ENCODE measurements at regions not wholly inside any gene's neighbourhood (a gene's known extent, or its start where the extent isn't known, plus 50 kb on each side); places are given as distances from the start of the nearest gene placed in this dataset.
"Not testable (repeated sequence)": the region's sequence is repeated elsewhere in the genome, so short reads cannot be mapped to it uniquely, and the experiment has no call there.

- DNase-seq (ENCODE audit: low spot score), result not testable (repeated sequence)
Measured at GRCh38 chr1:206312274-206312665, 108.9 kb downstream of the SRGAP2 start.

DNA sequence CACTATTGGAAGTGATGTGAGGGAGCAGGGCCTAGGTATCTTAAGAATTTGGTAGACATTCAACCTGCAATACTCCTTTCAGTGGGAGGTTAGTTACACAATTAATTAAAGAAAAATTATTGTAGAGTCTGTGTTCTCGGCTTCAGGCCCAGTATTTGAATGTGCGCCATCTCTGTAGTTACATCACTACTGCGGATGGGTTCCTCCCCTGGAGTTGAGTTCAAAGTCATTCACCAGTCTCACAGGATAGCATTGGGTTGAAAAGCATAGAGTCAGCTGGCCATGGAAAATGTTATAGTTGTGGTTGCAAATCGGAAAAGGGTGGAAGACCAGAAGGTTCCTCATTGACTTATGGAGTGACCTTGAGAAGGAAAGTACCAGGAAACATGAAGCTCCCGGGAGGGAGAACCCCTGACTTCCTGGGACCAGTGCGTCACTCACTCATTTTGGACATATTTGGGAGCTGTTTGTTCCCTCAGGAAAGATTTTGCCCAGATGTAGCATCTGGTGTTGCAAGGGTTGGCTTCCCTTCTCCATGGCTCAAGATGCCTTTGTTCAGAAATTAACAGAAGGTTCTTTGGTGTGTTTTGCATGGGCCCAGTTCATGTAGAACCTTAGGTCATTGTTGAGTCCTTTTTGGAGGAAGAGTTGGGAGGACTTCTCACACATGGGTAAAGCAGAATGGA lies 111.8 kb downstream of the SRGAP2 start:
- DNase-seq (ENCODE audit: low spot score), result not testable (repeated sequence)

- DNase-seq (ENCODE audit: low spot score), result not testable (repeated sequence)
Measured at GRCh38 chr1:206316901-206317300, 113.6 kb downstream of the SRGAP2 start.

GRCh38 chr1:206317878-206318514 lies 114.7 kb downstream of the SRGAP2 start:
- DNase-seq (ENCODE audit: low spot score), result not testable (repeated sequence)

GRCh38 chr1:206320227-206320626 lies 116.9 kb downstream of the SRGAP2 start:
- not testable (repeated sequence) for DNase-seq (ENCODE audit: low spot score)

GRCh38 chr1:206326159-206326939 lies 123.0 kb downstream of the SRGAP2 start:
- DNase-seq (ENCODE audit: low spot score), result not testable (repeated sequence)

GRCh38 chr1:206331597-206331996 lies 128.3 kb downstream of the SRGAP2 start:
- not testable (repeated sequence) for DNase-seq (ENCODE audit: low spot score)

DNA sequence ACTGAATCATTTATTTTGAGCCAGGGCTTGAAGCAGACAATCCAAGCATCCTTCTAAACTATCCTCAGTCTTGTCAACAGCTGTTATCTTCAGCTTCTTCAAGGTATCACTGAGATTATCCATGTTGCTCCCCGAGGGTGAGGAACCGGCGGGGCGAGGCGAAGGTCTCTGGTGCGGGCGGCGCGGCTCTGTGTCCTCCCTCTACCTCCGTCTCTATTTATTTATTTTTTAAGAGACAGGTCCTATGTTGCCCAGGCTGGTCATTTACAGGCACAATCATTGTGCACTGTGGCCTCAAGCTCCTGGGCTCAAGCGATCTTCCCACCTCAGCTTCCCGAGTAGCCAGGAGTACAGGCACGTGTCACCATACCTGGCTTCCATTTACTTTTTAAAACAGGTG lies 130.0 kb downstream of the SRGAP2 start:
- DNase-seq (ENCODE audit: low spot score), result not testable (repeated sequence)

DNA sequence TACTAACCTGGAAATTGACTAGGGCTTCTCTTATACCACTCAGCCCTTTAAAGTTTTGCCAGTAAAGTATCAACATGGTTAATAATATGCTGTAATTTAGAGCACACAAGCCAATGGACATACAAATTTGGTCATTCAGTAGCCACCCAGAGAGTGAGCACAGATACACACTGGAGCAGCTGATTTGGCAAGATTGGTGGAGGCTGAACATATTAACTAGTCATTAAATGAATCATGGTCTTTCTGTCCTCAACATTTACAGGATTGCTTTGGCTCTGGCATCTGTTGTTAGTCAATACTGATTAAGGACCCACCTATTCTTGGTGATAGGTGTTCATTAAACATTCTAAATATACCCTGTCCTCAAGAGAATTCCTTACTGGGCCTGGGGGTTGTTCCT lies 130.6 kb downstream of the SRGAP2 start:
- not testable (repeated sequence) for DNase-seq (ENCODE audit: low spot score)

GRCh38 chr1:206334481-206334880 lies 131.1 kb downstream of the SRGAP2 start:
- not testable (repeated sequence) for DNase-seq (ENCODE audit: low spot score)

DNA sequence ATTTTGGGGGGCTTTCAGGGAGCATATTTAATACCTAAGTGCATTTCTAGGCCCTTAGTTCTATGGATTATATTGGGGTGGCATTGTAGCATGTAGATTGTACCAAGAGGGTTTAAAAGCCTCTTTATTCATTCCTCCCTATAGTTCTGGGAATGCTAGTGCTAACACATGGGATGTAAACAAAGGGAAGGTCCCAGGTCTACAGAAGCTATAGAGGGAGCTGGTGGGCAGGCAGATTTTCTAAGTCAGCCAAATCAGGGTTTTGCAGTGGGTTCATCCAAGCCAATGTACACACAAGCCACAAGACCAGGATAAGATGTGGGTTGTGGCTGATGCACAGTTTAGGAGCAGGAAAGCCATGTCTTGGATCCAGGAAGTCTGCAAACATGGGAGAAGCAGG lies 131.8 kb downstream of the SRGAP2 start:
- not testable (repeated sequence) for DNase-seq (ENCODE audit: low spot score)

GRCh38 chr1:206335875-206336846 lies 132.8 kb downstream of the SRGAP2 start:
- DNase-seq (ENCODE audit: low spot score), result not testable (repeated sequence)

- not testable (repeated sequence) for DNase-seq (ENCODE audit: low spot score)
Measured at GRCh38 chr1:206337024-206337423, 133.3 kb upstream of the IKBKE start.

- not testable (repeated sequence) for DNase-seq (ENCODE audit: low spot score)
Measured at GRCh38 chr1:206350493-206351275, 119.6 kb upstream of the IKBKE start.

DNA sequence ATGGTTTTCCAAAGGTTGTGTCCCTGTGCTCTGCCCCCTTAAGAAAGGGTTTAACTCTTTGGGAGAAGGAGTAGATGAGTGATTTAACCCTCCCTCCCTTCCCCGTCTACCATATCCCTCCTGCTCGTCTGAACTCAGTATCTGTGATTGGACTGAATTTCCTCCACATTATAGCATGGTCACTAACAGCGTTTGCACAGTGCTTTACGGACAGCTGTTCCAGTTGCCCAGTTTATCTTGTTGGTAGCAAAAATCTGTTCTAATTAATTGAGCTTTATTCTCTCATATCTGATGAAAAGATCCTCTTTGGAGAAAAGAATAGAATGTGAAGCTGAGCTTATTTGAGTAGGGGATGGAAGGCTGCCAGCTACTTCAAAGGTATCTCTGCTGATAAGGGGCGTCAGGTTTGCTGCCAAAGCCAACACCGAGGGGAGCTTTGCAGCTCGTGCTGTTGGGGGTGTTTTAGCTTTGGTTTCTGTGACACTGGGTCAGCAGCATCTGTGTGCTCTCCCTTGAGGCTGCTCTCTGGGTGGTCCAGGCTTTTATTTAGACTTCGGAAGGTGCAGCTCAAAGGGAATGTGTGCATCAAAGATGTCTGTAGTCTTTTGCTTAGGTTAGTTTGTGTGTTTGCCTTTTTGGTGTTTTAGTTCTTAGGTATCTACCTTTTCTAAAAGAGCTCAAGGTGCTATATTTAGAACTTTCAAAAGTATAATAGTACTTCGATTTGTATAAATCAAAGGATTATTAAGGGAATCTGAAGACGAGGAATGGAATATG lies 118.8 kb upstream of the IKBKE start:
- DNase-seq (ENCODE audit: low spot score), result not testable (repeated sequence)

DNA sequence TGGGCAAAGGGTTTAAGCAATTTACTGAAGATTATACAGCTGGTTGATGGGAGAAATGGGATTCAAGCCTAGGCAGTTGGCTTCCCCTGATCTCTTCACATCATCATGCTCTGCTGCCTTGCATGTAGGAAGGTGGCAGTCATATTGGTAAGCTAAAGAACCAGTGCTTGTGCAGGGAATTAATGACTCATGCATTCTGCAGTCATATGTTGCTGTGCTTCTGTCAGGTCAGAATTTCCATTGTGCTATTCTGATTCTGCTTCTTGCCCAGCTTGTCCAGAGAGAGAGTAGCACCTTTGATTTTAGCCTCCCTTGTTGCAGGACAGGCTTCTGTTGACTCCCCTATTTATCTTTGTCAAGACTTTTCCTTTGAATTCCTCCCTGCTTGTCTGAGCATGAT lies 114.0 kb upstream of the IKBKE start:
- not testable (repeated sequence) for DNase-seq (ENCODE audit: low spot score)

DNA sequence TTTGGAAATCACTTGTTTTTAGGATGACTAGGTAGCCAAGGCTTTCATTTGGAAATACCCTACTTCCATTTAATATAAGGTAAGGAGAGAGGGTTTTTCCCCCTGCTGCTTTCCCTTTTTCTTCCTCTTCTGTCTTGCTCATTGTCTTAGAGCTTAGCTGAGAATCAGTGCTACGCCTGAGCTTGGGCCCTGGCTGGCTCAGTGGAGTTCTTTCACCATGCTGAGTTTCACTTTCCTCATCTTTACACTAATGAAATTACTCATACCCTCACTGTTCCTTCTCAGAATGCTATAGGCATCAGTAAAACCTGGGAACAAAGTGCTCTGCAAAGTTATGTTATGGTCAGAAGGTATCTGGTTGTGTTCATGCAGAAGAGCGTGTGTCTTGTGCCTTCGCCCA lies 112.3 kb upstream of the IKBKE start:
- not testable (repeated sequence) for DNase-seq (ENCODE audit: low spot score)

DNA sequence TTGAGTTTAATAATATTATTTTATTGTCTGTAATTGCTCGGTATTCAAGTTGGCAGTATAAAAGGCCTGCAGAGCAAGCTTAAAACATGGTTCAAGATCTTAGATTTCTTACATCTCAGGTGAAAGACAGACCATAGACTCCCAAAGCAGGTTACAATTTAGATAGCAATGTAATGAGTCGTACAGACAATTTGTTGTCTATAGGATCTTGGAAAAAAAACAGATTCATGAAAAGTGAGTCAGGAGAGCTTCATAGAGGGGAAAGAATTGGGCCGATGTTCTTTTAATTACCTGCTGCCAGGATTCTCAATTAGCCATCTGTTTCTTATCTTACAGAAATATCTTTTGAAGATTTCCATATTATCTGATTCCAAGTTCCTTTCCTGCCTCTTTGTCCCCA lies 111.5 kb upstream of the IKBKE start:
- not testable (repeated sequence) for DNase-seq (ENCODE audit: low spot score)

DNA sequence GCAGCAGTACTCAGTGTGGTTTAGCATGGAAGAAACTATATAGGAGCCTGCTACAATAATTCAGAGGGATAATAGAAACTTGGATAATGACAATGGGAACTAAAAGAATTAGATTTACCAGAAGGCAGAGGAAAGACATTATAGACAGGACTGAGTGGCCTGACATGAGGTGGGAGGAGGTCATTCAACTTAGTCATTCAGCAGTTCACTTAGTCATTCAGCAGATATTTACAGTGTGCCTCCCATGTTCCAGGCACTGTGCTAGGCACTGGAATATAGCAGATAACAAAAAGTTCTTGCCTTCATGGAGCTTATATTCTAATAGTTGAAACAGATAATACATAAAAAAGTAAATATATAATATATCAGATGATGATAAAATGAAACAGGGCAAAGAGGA lies 110.9 kb upstream of the IKBKE start:
- DNase-seq (ENCODE audit: low spot score), result not testable (repeated sequence)

DNA sequence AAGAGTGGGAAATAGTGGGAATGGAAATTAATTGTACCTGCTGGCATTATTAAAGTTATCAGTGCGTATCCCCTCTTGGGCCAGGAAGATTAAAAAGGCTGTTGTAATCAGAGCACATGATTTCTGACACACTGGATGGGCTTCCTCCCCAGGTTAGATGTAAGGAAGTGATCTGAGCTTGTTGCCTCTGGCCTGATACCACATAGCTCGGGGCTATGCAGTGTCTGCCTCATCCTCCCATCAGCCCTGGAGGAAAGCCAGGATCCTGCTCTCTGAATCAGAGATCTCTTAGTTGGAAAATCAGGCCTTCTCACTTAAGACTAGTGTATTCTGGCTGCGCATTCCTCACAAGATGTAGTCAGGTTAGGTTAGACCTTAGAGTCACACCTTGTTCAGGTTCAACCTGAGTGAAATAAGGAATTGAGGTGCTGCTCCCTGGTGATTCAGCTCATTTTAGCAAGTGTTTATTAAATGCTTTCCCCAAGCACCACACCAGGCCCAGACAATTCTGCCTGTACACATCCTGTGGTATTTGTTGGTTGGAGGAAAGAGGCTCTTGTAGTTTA lies 108.2 kb upstream of the IKBKE start:
- not testable (repeated sequence) for DNase-seq (ENCODE audit: low spot score)
